GM12878 (cell line): ENCODE measurements at regions not wholly inside any gene's neighbourhood (a gene's known extent, or its start where the extent isn't known, plus 50 kb on each side); places are given as distances from the start of the nearest gene placed in this dataset.

Experiments used
- ATAC-seq: fragments of 200-7000 bp; cut with Tn5 transposase; 3 replicates; pipeline ENCODE4 v1.9.1; 2020; ENCODE audit warnings: mild to moderate bottlenecking, moderate library complexity
- BruUV-seq: library from RNA; stranded (reverse); fragments of 400-500 nt; replicated peaks from 2 replicates; lab custom pipeline; 2021; lab: Mats Ljungman, UMichigan
- CTCF ChIA-PET: fragments of 300-600 bp; sonication (Branson Sonifier 250); formaldehyde crosslinking; extraction: SDS; loops from one replicate; lab custom pipeline; 2021; ENCODE audit warnings: inconsistent platforms; lab: Yijun Ruan, JAX
- POLR2A ChIA-PET: fragments of 350-600 bp; formaldehyde crosslinking; extraction: SDS; loops from one replicate; lab custom pipeline; 2021; ENCODE audit warnings: inconsistent platforms; lab: Charles Lee
- RAD21 ChIA-PET: fragments of 300-600 bp; sonication (Branson Sonifier 250); formaldehyde crosslinking; loops from one replicate; lab custom pipeline; 2023; ENCODE audit warnings: antibody characterized with exemption; ENCODE audit not compliant: unreplicated experiment; lab: Charles Lee
- SMC1A ChIA-PET: fragments of 300-600 bp; sonication (Branson Sonifier 250); formaldehyde crosslinking; loops from one replicate; lab custom pipeline; 2023; ENCODE audit not compliant: unreplicated experiment, uncharacterized antibody; lab: Charles Lee
- DNase-seq: peaks from one replicate; pipeline ENCODE4 v3.0.0-alpha.2; 2011; ENCODE audit warnings: low read depth, low spot score
- FAIRE-seq: peaks from 3 replicates; lab custom pipeline; 2011; peaks lifted over from hg19 to GRCh38; lab: Jason Lieb, UNC
- H2AFZ ChIP-seq: 2 replicates; pipeline ENCODE4 v1.6.0; 2011; ENCODE audit warnings: low read depth, low read length, control low read depth; ENCODE audit not compliant: control insufficient read depth
- H3K27ac ChIP-seq: 2 replicates; pipeline ENCODE4 v1.5.1; 2011; ENCODE audit warnings: control low read depth; ENCODE audit not compliant: control insufficient read depth, insufficient read depth
- H3K27me3 ChIP-seq, 2 experiments: replicated peaks in 1 of 2; 2 replicates each; pipeline versions ENCODE4 v1.6.0 to v1.6.1; 2011; ENCODE audit warnings: low read length in 1 of 2; ENCODE audit not compliant: control insufficient read depth in 2 of 2, insufficient read depth in 2 of 2
- H3K36me3 ChIP-seq, 2 experiments: 2 replicates each; pipeline ENCODE4 v1.5.1; 2011; ENCODE audit warnings: low read length in 1 of 2; ENCODE audit not compliant: control insufficient read depth in 2 of 2, insufficient read depth in 2 of 2
- H3K4me1 ChIP-seq: 2 replicates; pipeline ENCODE4 v1.6.1; 2011; ENCODE audit warnings: mild to moderate bottlenecking, low read length, moderate library complexity, mixed read lengths; ENCODE audit not compliant: control insufficient read depth, insufficient read depth
- H3K4me2 ChIP-seq: 2 replicates; pipeline ENCODE4 v1.6.0; 2011; ENCODE audit warnings: control low read depth; ENCODE audit not compliant: control insufficient read depth, insufficient read depth
- H3K4me3 ChIP-seq: fragments of 200-600 bp; sonication (generic); 2 replicates; pipeline ENCODE4 v1.5.1; 2016
- H3K79me2 ChIP-seq: 2 replicates; pipeline ENCODE4 v1.6.0; 2011; ENCODE audit warnings: low read length; ENCODE audit not compliant: control insufficient read depth, insufficient read depth
- H3K9ac ChIP-seq: 2 replicates; pipeline ENCODE4 v1.8.0; 2011; ENCODE audit warnings: low read length, control low read depth, mixed read lengths; ENCODE audit not compliant: control insufficient read depth, insufficient read depth
- H3K9me3 ChIP-seq: replicated peaks from 3 replicates; pipeline ENCODE4 v1.5.1; 2011; ENCODE audit warnings: mild to moderate bottlenecking, low read length; ENCODE audit not compliant: control insufficient read depth, insufficient read depth
- H4K20me1 ChIP-seq: 2 replicates; pipeline ENCODE4 v1.6.0; 2011; ENCODE audit not compliant: control insufficient read depth, insufficient read depth
- ASH2L ChIP-seq: fragments of 300-600, 200-600 bp; sonication (generic); IDR thresholded peaks from 2 replicates; pipeline ENCODE4 v1.6.1; 2017; ENCODE audit warnings: low read depth, mild to moderate bottlenecking, borderline replicate concordance
- CHD2 ChIP-seq: IDR thresholded peaks from 2 replicates; pipeline ENCODE4 v1.6.1; 2011; ENCODE audit warnings: low read depth, low read length, improper control_type of control experiment, borderline replicate concordance
- RAD21 ChIP-seq: IDR thresholded peaks from 2 replicates; pipeline ENCODE4 v1.6.1; 2011; ENCODE audit warnings: mild to moderate bottlenecking, low read depth, low read length, moderate library complexity; ENCODE audit not compliant: insufficient read depth
- SMC3 ChIP-seq: IDR thresholded peaks from 2 replicates; pipeline ENCODE4 v1.6.1; 2011; ENCODE audit warnings: low read length, improper control_type of control experiment, borderline replicate concordance
- SUPT20H ChIP-seq: IDR thresholded peaks from 2 replicates; pipeline ENCODE4 v1.6.1; 2011; ENCODE audit warnings: low read depth, mild to moderate bottlenecking, low read length, moderate library complexity, borderline replicate concordance; ENCODE audit not compliant: control insufficient read depth
- WGBS: methylation state at CpG from one replicate; pipeline ENCODE4 v1.1.6; 2016; ENCODE audit warnings: low lambda C conversion rate; ENCODE audit not compliant: insufficient replicate concordance, insufficient coverage; ENCODE audit errors: missing lambda C conversion rate; 5-methylcytosine and 5-hydroxymethylcytosine counted together
- in situ Hi-C: fragments of 300-500 bp; cut with MboI; formaldehyde crosslinking; loops from 9 replicates; pipeline ENCODE4 v1.14.3; 2018; ENCODE audit warnings: mixed read lengths
- intact Hi-C: fragments of 100-400 bp; cut with micrococcal nuclease; formaldehyde crosslinking; loops from one replicate; pipeline ENCODE4 v1.14.2; 2022; ENCODE audit not compliant: unreplicated experiment
- TF ChIP-seq, protein P1 (sequence below), 3 experiments: IDR thresholded peaks in 2 of 3; conservative IDR thresholded peaks in 1 of 3; 2 replicates each; pipeline ENCODE4 v1.5.1; 2011; ENCODE audit warnings: low read depth in 3 of 3, low read length in 3 of 3, mild to moderate bottlenecking in 3 of 3, control low read depth in 2 of 3, moderate library complexity in 2 of 3, inconsistent platforms in 1 of 3, mixed read lengths in 1 of 3; ENCODE audit not compliant: control insufficient read depth in 2 of 3, insufficient read depth in 1 of 3; ENCODE audit errors: extremely low read depth in 1 of 3
- TF ChIP-seq, protein P2 (sequence below): fragments of 450-650 bp; IDR thresholded peaks from 2 replicates; pipeline ENCODE4 v1.6.1; 2017; ENCODE audit warnings: mild to moderate bottlenecking, low read depth, inconsistent platforms; ENCODE audit not compliant: poor library complexity, severe bottlenecking

DNA sequence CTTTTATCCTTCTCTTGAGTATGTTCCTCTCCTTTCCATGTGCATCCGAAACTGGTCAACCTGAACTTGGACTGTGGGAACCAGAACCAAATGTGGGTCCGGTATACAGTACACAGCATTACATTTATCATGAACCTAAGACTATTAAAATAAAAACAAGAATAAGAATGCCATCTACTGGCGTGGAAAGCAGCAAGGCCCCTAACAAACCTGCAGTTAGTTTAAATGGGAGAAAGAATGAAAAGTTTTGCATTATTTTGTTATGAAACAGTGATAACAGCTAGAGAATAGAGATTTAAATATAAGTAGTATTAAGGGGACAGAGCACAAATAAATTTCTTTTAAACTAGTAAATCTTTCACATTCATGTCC lies 159.5 kb downstream of the RBM26 start:
- Histone ChIP-seq H3K9me3 (no peaks in the 10 kb centered on the region), H3K9ac (no peak overlapping the region), H2AFZ (peak overlapping the region; percentile 57), H4K20me1 (no peaks in the 10 kb centered on the region), H3K79me2 (no peaks in the 10 kb centered on the region), H3K4me3 (no peak overlapping the region), H3K27ac (no peak overlapping the region), H3K27me3 (no peaks in the 10 kb centered on the region), H3K4me1 (peaks cover 7% of the 10 kb centered on the region), H3K4me2 (peak overlapping the region; percentile 46; the same call in 1 of the 2 replicates), H3K36me3 (no peaks in the 10 kb centered on the region)
- in situ Hi-C loops (no loop called here), intact Hi-C loops (loop anchor here (1.0 to 5.0 kb wide), 3 partner anchors 179 to 370 kb away; no protein-coding TSS in a partner anchor)
- ChIA-PET SMC1A (interaction anchor here (0.8 to 2.1 kb wide), 4 partner anchors 10 to 1109 kb away, joined by 3 to 7 read pairs (median 4); no protein-coding TSS in a partner anchor), POLR2A (no interaction called here), CTCF (interaction anchor here (0.7 to 1.7 kb wide), 5 partner anchors 10 to 608 kb away, joined by 3 to 5 read pairs (median 3); no protein-coding TSS in a partner anchor), RAD21 (interaction anchor here (1.0 kb wide), 1 partner anchor 1005 kb away, joined by 4 read pairs; no protein-coding TSS in a partner anchor)
- no peak for DNase-seq
- no peak for FAIRE-seq
- WGBS, result 26% methylated on average over 3 of the region's 3 CpGs
- peak; percentile 79 for ATAC-seq
- TF ChIP-seq ASH2L (no peak), CHD2 (no peak), SUPT20H (no peak), SMC3 (peak; percentile 30; the same call in 1 of the 2 replicates), RAD21 (peak; percentile 68)
- TF ChIP-seq, protein P1, sequence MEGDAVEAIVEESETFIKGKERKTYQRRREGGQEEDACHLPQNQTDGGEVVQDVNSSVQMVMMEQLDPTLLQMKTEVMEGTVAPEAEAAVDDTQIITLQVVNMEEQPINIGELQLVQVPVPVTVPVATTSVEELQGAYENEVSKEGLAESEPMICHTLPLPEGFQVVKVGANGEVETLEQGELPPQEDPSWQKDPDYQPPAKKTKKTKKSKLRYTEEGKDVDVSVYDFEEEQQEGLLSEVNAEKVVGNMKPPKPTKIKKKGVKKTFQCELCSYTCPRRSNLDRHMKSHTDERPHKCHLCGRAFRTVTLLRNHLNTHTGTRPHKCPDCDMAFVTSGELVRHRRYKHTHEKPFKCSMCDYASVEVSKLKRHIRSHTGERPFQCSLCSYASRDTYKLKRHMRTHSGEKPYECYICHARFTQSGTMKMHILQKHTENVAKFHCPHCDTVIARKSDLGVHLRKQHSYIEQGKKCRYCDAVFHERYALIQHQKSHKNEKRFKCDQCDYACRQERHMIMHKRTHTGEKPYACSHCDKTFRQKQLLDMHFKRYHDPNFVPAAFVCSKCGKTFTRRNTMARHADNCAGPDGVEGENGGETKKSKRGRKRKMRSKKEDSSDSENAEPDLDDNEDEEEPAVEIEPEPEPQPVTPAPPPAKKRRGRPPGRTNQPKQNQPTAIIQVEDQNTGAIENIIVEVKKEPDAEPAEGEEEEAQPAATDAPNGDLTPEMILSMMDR (IDR thresholded peaks at IDR 0.05 in 2 of 3, conservative IDR thresholded peaks at IDR 0.05 in 1 of 3; ENCODE audit: control insufficient read depth in 2 of 3, extremely low read depth in 1 of 3, insufficient read depth in 1 of 3, low read depth in 3 of 3, low read length in 3 of 3), result peak; percentile 23 to 50 (median 42); a peak in 5 of 6 replicates
- TF ChIP-seq, protein P2, sequence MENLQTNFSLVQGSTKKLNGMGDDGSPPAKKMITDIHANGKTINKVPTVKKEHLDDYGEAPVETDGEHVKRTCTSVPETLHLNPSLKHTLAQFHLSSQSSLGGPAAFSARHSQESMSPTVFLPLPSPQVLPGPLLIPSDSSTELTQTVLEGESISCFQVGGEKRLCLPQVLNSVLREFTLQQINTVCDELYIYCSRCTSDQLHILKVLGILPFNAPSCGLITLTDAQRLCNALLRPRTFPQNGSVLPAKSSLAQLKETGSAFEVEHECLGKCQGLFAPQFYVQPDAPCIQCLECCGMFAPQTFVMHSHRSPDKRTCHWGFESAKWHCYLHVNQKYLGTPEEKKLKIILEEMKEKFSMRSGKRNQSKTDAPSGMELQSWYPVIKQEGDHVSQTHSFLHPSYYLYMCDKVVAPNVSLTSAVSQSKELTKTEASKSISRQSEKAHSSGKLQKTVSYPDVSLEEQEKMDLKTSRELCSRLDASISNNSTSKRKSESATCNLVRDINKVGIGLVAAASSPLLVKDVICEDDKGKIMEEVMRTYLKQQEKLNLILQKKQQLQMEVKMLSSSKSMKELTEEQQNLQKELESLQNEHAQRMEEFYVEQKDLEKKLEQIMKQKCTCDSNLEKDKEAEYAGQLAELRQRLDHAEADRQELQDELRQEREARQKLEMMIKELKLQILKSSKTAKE, result peak; percentile 22
- no TSS peak for BruUV-seq
